ENCODE measurements at regions not wholly inside any gene's neighbourhood (a gene's known extent, or its start where the extent isn't known, plus 50 kb on each side); places are given as distances from the start of the nearest gene placed in this dataset.

- dilution Hi-C loops (cut with MboI; ENCODE audit: extremely low pct_ligation_motif_present, low sequenced_read_pairs) (no loop called here), intact Hi-C loops (cut with micrococcal nuclease) (no loop called here)
- peaks cover 6% of the 10 kb centered on the region for H3K4me1 ChIP-seq (ENCODE audit: control insufficient read depth, extremely low read depth, insufficient read depth, low read length)
- DNase-seq (ENCODE audit: low read depth, low spot score) (no peak), FAIRE-seq (no peak)
- CTCF ChIA-PET = interaction anchor here (2.4 kb wide), 1 partner anchor 71 kb away, joined by 6 read pairs; no protein-coding TSS in a partner anchor
- no peak overlapping the region for H3K9ac ChIP-seq (replicated peaks; ENCODE audit: extremely low read depth, insufficient read depth, low read length)
- BruUV-seq (replicated peaks) = no TSS peak
- TF ChIP-seq POLR2A (IDR thresholded peaks at IDR 0.05; ENCODE audit: low read depth, low read length) (no peak), FOS (IDR thresholded peaks at IDR 0.05; ENCODE audit: borderline replicate concordance, insufficient read depth, low read length) (no peak), MAX (IDR thresholded peaks at IDR 0.05; ENCODE audit: insufficient read depth, insufficient read length) (no peak), MYC (IDR thresholded peaks at IDR 0.05; ENCODE audit: low read depth, low read length) (no peak), GATA2 (IDR thresholded peaks at IDR 0.05; ENCODE audit: insufficient read depth, insufficient read length, low read depth, low read length) (no peak), POLR2AphosphoS5 (IDR thresholded peaks at IDR 0.05; ENCODE audit: insufficient read depth, low read depth, low read length) (no peak), JUN (IDR thresholded peaks at IDR 0.05; ENCODE audit: borderline replicate concordance, insufficient read depth, insufficient read length, low read depth) (no peak), CTCF (IDR thresholded peaks at IDR 0.05; ENCODE audit: extremely low read depth in 1 of 2, insufficient read depth in 1 of 2, low read depth in 1 of 2, low read length in 2 of 2) (no peak), EZH2 (IDR thresholded peaks at IDR 0.05; ENCODE audit: borderline replicate concordance, low read depth, low read length, severe bottlenecking) (no peak)
- H3K27ac ChIP-seq (ENCODE audit: insufficient read depth, low read depth, low read length) = no peak overlapping the region
- no peaks in the 10 kb centered on the region for H3K79me2 ChIP-seq (ENCODE audit: control insufficient read depth, insufficient read depth, low read length)
- H3K27me3 ChIP-seq (ENCODE audit: control insufficient read depth in 2 of 2, insufficient read depth in 2 of 2, low read length in 2 of 2) = no peaks in the 10 kb centered on the region
- H2AFZ ChIP-seq (ENCODE audit: low read depth, low read length) = no peak overlapping the region
- H3K4me2 ChIP-seq (ENCODE audit: insufficient read depth, low read length) = no peak overlapping the region
- H3K36me3 ChIP-seq (ENCODE audit: control insufficient read depth in 2 of 2, extremely low read depth in 1 of 2, insufficient read depth in 2 of 2, low read length in 2 of 2) = no peaks in the 10 kb centered on the region
- no peaks in the 10 kb centered on the region for H4K20me1 ChIP-seq (replicated peaks; ENCODE audit: control insufficient read depth, extremely low read depth, insufficient read depth, low read length)
- no peaks in the 10 kb centered on the region for H3K9me3 ChIP-seq (replicated peaks; ENCODE audit: control insufficient read depth, insufficient read depth, low read length)
- POLR2A ChIA-PET = interaction anchor here (0.6 kb wide), 1 partner anchor 587 kb away, joined by 8 read pairs; no protein-coding TSS in a partner anchor
- H3K4me3 ChIP-seq (replicated peaks in 1 of 3; ENCODE audit: insufficient read depth in 1 of 3, low read depth in 1 of 3, low read length in 3 of 3) = no peak overlapping the region
- H3K9me1 ChIP-seq (replicated peaks; ENCODE audit: control insufficient read depth, extremely low read depth, insufficient read depth, low read length) = no peaks in the 10 kb centered on the region
Observed at GRCh38 chr17:79159471-79159870, 84.8 kb downstream of the ENGASE start.
